ENCODE measurements at regions not wholly inside any gene's neighbourhood (a gene's known extent, or its start where the extent isn't known, plus 50 kb on each side); places are given as distances from the start of the nearest gene placed in this dataset.

DNA sequence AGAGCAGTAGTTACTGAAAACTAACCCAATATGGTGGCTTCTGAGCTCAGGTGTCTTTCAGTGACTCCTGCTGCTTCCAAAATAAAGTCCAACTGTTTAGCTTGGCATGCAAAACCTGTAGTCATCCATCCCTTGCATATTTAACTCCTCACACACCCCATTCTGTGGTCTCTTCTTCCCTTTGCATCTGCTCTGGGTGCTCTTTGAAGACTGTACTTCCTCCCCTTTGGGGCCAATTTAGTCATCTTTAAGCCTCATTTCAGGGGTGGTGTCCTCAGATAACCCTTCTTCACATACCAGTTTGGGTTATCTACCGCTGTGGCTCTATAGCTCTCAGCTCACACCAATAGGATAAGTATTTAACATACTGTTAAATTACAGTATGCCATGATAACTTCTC, 209.9 kb upstream of the DMRT1 start:
- no peak for DNase-seq

DNA sequence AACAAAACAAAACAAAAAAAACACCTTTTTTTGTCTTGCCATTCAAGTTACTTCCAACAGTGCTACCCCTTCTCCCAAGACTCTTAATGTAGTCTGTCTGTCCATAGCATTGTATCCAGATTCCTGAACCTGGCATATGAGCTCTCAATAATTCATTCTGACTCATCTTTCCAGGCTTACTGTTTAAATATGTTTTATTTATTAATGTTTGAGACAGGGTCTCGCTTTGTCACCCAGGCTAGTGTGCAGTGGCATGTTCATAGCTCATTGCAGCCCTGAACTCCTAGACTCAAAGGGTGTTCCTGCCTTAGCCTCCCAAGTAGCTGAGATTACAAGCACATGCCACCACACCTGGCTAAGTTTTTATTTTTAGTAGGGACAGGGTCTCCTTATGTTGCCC, 208.0 kb upstream of the DMRT1 start:
- DNase-seq = no peak

DNA sequence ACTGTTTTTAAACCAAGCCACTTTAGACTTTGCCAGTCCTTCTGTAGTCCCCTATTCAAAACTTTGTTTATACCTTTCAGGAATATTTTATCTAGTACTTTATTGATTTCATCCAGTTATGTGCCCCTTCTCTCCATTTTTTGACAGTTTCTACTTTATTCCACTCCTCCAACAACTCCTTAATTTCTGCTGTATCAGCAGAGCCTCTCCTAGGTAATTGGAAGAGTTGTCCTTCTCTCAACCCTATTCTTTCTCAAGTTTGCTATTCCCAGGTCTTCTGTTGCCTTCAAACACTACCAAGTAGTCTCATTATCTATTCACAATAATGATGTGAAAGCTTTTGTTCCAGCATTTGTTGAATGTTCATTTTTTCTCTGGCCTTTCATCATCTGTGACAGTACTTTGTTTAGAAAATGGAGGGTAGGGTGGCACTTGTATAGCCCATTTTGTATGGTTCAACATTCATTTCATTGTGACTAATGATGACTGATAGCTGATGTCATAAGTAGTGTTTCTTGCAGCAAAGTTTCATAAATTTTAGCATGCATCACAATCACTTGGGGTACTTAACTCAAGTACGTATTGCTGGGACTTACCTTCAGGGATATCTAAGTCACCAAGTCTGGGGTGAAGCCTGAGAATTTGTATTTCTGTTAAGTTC, 204.4 kb upstream of the DMRT1 start:
- no peak for DNase-seq

GRCh38 chr9:638152-638551, 203.3 kb upstream of the DMRT1 start:
- DNase-seq = no peak

DNA sequence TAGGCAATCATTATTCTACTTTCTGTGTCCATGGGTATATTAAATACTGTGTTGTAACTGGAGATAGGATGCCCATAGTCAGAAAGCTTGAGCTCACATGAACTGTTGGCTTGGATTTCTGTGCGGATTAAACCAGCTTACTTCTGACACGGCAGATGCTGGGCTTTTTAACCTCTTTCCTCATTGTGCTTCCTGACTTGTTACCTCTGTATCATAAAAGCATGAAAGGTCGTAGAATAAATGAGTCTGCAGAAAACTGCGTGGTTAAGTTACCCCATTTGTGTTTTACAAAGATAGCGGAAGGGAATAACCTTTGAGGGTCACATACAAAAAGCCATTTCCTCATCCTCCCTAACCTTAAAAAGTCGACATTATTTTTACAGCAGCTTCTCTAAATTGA, 199.5 kb upstream of the DMRT1 start:
- no peak for DNase-seq

GRCh38 chr9:643966-644365, 197.5 kb upstream of the DMRT1 start:
- DNase-seq = no peak

GRCh38 chr9:647522-647921, 194.0 kb upstream of the DMRT1 start:
- no peak for DNase-seq

GRCh38 chr9:649128-650074, 192.1 kb upstream of the DMRT1 start:
- DNase-seq = no peak

- no peak for DNase-seq
These were observed 191.1 kb upstream of the DMRT1 start for GRCh38 chr9:650362-650761.

- no peak for DNase-seq
These were observed 190.1 kb upstream of the DMRT1 start for GRCh38 chr9:651371-651770.

DNA sequence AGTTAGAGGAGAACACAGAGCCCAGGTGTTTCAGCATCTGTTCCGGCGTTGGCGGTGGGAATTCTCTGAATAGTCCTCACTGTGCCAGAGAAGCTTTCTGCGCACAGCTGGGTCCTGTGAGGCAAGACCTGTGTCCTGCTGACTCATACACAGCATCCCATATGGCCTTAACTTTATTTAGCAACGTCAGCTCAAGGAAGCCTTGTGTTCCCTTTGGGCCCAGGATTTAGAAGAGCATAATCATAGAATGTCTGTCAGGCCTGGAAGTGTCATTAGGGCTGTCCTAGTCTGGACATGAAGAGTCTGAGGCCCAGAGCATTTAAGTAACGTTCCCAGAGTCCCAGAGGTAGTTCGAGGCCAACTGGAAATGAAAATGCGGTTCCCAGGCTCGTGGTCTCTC, 188.6 kb upstream of the DMRT1 start:
- DNase-seq = no peak

- no peak for DNase-seq
These were observed 188.1 kb upstream of the DMRT1 start for GRCh38 chr9:653421-653820.

- DNase-seq = no peak
These were observed 187.6 kb upstream of the DMRT1 start for GRCh38 chr9:653856-654387.

GRCh38 chr9:655875-656274, 185.6 kb upstream of the DMRT1 start:
- DNase-seq = no peak

DNA sequence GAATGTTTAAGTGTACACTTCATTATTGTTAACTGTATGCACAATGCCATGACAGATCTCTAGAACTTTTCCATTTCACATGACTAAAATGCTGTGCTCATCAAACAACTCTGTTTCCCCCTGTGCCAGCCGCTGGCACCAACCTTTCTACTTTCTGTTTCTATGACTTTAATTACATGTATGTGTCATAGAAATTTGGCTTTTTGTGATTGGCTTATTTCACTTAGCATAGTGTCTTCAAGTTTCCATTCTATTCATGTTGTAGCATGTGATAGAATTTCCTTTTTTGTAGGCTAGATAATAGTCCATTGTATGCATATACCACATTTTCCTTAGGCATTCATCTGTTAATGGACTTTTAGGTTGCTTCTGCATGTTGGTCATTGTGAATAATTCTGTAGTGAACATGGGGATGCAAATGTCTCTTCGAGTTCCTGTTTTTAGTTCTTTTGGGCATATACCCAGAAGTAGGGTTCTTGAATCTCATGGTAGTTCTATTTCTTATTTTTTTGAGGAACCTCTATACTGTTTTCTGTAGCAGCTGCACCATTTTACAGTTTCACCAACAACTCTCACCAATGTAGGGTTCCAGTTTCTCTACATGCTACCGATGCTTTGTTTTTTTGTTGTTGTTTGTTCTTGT, 184.4 kb upstream of the DMRT1 start:
- DNase-seq = no peak

DNA sequence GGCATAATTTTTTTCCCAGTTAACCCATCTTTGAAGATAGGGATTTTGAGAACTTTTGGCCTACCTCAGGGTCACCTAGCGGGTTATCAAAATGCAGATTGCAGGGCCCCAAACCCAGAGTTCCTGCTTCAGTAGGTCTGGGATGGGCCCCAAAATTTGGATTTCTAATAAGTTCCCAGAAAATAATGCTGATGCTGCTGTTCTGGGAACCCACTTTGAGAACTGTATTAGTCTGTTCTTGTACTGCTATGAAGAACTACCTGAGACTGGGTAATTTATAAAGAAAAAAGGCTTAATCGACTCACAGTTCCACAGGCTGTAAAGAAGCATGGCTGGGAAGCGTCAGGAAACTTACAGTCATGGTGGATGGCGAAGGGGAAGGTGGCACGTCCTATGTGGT, 182.2 kb upstream of the DMRT1 start:
- no peak for DNase-seq

DNA sequence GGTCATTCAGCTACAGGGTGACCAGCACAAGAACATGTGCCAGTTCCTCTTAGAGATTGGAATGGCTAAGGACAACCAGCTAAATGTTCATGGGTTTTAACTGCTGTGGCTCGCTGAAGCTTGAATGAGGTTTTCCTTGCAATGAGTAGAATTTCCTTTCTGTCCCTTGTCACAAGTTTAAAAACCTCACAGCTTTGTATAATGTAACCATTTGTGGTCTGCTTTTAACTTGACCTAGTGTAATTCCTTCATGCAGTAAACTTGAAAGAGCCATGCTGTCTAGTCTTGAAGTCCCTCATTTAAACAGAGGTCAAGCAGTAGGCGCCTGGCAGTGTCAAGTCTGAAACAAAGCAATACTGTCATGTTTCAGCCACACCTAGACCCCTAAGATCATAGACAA, 181.3 kb upstream of the DMRT1 start:
- no peak for DNase-seq

DNA sequence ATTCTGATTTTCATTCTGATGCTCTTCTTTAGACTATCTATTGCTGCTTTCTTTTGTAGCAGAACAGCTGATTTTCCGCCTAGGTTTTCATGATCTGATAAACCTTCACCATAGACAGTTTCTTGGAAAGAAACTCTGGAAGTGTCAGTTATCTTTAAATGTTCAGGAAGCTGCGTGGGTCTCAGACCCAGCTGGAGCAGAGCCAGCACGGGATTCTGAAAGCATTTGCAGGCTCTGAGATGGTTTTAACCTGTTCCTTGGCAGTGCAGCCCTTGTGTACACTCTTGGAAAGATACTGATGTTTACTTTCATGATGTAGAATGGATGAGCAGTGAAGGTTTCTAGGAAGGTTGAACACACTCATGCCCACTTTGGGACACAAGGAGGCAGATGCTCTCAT, 178.0 kb upstream of the DMRT1 start:
- no peak for DNase-seq

GRCh38 chr9:665296-665695, 176.2 kb upstream of the DMRT1 start:
- DNase-seq = no peak

GRCh38 chr9:671997-672396, 169.5 kb upstream of the DMRT1 start:
- no peak for DNase-seq

GRCh38 chr9:672851-673250, 168.6 kb upstream of the DMRT1 start:
- no peak for DNase-seq

GRCh38 chr9:673264-673965, 168.1 kb upstream of the DMRT1 start:
- DNase-seq = no peak

DNA sequence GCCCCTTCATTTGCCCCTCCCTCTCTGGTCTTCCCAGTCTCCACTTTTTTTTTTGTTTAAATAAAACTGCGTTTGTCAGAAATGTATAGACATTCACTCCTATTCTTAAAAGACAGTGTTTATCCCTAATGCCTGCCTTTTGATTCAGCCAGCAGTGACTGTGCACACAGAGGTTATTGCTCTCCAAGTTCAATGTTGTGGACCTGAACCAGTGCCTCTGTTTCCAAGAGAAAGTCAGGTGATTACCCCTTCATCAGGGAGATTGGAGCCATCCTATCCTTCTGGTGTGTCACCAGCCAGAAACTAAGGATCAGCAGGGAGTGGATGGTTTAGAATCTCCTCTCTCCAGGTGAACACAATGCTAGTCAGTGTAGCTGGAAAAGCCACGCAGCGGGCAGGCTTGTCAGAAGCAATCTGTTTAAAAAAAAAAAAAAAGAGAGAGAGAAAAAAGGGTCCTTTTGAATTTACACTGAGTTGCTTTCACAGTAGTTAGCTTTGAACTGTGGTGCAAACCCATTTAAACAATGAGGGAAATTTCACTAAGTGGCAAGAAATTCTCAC, 167.5 kb upstream of the DMRT1 start:
- no peak for DNase-seq
